MM.1S (cell line): ENCODE measurements at regions not wholly inside any gene's neighbourhood (a gene's known extent, or its start where the extent isn't known, plus 50 kb on each side); places are given as distances from the start of the nearest gene placed in this dataset.

ENCODE experiments used
- DNase-seq: peaks from one replicate; pipeline ENCODE4 v3.0.0-alpha.2; 2015
- H2AFZ ChIP-seq: fragments of 300-600 bp; sonication (generic); 2 replicates; pipeline ENCODE4 v1.6.0; 2016; ENCODE audit warnings: antibody characterized with exemption, low read length
- H3F3A ChIP-seq: fragments of 300-600 bp; sonication (generic); 2 replicates; pipeline ENCODE4 v1.6.1; 2016; ENCODE audit warnings: mild to moderate bottlenecking, antibody characterized with exemption, low read length, moderate library complexity, mixed read lengths; ENCODE audit not compliant: insufficient read depth
- H3K27ac ChIP-seq: fragments of 300-600 bp; sonication (generic); 2 replicates; pipeline ENCODE4 v1.5.1; 2016; ENCODE audit warnings: mild to moderate bottlenecking, low read length
- H3K27me3 ChIP-seq: fragments of 300-600 bp; sonication (generic); replicated peaks from 2 replicates; pipeline ENCODE4 v1.6.0; 2016; ENCODE audit warnings: low read length; ENCODE audit not compliant: insufficient read depth
- H3K36me3 ChIP-seq: fragments of 300-600 bp; sonication (generic); replicated peaks from 2 replicates; pipeline ENCODE4 v1.6.1; 2016; ENCODE audit warnings: mild to moderate bottlenecking, low read length, mixed read lengths; ENCODE audit not compliant: insufficient read depth
- H3K4me1 ChIP-seq: fragments of 300-600 bp; sonication (generic); 2 replicates; pipeline ENCODE4 v1.6.1; 2016; ENCODE audit warnings: low read length, mixed read lengths
- H3K4me2 ChIP-seq: fragments of 300-600 bp; sonication (generic); 2 replicates; pipeline ENCODE4 v1.6.0; 2016; ENCODE audit warnings: low read depth, low read length
- H3K4me3 ChIP-seq: fragments of 300-600 bp; sonication (generic); 2 replicates; pipeline ENCODE4 v1.5.1; 2016; ENCODE audit warnings: low read length, mixed read lengths
- H3K79me2 ChIP-seq: fragments of 300-600 bp; sonication (generic); 2 replicates; pipeline ENCODE4 v1.6.1; 2016; ENCODE audit warnings: mixed run types, low read length, mixed read lengths
- H3K9ac ChIP-seq: fragments of 300-600 bp; sonication (generic); 2 replicates; pipeline ENCODE4 v1.6.1; 2016; ENCODE audit warnings: low read length, mixed read lengths
- H3K9me2 ChIP-seq: fragments of 300-600 bp; sonication (generic); replicated peaks from 2 replicates; pipeline ENCODE4 v1.6.1; 2016; ENCODE audit warnings: mild to moderate bottlenecking, low read length, mixed read lengths; ENCODE audit not compliant: insufficient read depth
- H3K9me3 ChIP-seq: fragments of 300-600 bp; sonication (generic); replicated peaks from 2 replicates; pipeline ENCODE4 v1.6.1; 2016; ENCODE audit warnings: mild to moderate bottlenecking, low read length, mixed read lengths; ENCODE audit not compliant: insufficient read depth
- H4K20me1 ChIP-seq: fragments of 300-600 bp; sonication (generic); 2 replicates; pipeline ENCODE4 v1.6.1; 2016; ENCODE audit warnings: mild to moderate bottlenecking, low read length, moderate library complexity, mixed read lengths; ENCODE audit not compliant: insufficient read depth
- EZH2 ChIP-seq: fragments of 300-600 bp; sonication (generic); optimal IDR thresholded peaks from 2 replicates; pipeline ENCODE3; 2017; ENCODE audit warnings: low read depth, mild to moderate bottlenecking, antibody characterized with exemption, low read length, mixed read lengths
- EZH2phosphoT487 ChIP-seq: fragments of 300-600 bp; sonication (generic); IDR thresholded peaks from 2 replicates; pipeline ENCODE4 v1.6.1; 2018; ENCODE audit warnings: antibody characterized with exemption, low read length
- TF ChIP-seq, protein P1 (sequence below): fragments of 300-600 bp; sonication (generic); IDR thresholded peaks from 2 replicates; pipeline ENCODE4 v1.5.1; 2016; ENCODE audit warnings: antibody characterized with exemption, low read length, mixed read lengths

DNA sequence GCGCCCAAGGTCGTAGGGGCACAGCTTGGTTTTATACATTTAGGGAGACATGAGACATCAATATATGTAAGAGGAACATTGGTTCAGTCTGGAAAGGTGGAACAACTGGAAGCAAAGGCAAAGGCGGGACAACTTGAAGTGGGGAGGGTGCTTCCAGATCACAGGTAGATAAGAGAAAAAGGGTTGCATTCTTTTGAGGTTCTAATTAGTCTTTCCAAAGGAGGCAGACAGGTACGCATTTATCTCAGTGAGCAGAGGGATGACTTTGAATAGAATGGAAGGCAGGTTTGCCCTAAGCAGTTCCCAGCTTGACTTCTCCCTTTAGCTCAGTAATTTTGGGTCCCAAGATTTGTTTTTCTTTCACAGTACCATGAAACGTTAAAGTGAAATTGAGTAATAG lies 223.2 kb downstream of the FAM47A start:
- DNase-seq, result no peak
- Histone ChIP-seq H3K9ac (no peak overlapping the region), H3K9me3 (no peaks in the 10 kb centered on the region), H4K20me1 (no peaks in the 10 kb centered on the region), H3K4me1 (no peaks in the 10 kb centered on the region), H3K4me3 (no peak overlapping the region), H2AFZ (no peak overlapping the region), H3K4me2 (no peak overlapping the region), H3K27ac (no peak overlapping the region), H3K79me2 (no peaks in the 10 kb centered on the region), H3K27me3 (no peaks in the 10 kb centered on the region), H3K36me3 (no peaks in the 10 kb centered on the region), H3F3A (no peaks in the 10 kb centered on the region), H3K9me2 (no peaks in the 10 kb centered on the region)
- TF ChIP-seq EZH2phosphoT487, result no peak
- TF ChIP-seq EZH2, result no peak
- TF ChIP-seq, protein P1, sequence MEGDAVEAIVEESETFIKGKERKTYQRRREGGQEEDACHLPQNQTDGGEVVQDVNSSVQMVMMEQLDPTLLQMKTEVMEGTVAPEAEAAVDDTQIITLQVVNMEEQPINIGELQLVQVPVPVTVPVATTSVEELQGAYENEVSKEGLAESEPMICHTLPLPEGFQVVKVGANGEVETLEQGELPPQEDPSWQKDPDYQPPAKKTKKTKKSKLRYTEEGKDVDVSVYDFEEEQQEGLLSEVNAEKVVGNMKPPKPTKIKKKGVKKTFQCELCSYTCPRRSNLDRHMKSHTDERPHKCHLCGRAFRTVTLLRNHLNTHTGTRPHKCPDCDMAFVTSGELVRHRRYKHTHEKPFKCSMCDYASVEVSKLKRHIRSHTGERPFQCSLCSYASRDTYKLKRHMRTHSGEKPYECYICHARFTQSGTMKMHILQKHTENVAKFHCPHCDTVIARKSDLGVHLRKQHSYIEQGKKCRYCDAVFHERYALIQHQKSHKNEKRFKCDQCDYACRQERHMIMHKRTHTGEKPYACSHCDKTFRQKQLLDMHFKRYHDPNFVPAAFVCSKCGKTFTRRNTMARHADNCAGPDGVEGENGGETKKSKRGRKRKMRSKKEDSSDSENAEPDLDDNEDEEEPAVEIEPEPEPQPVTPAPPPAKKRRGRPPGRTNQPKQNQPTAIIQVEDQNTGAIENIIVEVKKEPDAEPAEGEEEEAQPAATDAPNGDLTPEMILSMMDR, result no peak

DNA sequence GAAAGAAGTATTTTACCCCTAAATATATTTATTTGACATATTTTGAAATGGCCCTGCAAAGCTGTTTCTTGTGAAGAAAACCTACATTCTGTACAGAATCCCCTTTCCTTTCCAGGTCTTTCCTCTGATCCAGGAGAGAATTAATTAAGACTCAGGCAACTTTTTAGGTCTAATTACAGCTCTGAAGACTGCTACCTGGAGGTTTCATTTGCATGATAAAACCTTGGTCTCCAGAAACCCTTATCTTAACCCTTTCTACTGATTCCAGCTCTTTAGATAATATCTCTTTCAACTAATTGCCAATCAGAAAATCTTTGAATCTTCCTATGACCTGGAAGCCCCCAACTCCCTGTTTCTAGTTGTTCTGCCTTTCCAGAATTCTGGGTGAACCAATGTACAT lies 224.0 kb downstream of the FAM47A start:
- Histone ChIP-seq H3K27ac (no peak overlapping the region), H3K9ac (no peak overlapping the region), H3K79me2 (no peaks in the 10 kb centered on the region), H4K20me1 (no peaks in the 10 kb centered on the region), H3K4me2 (no peak overlapping the region), H3K4me1 (no peaks in the 10 kb centered on the region), H3K27me3 (no peaks in the 10 kb centered on the region), H3K36me3 (no peaks in the 10 kb centered on the region), H2AFZ (no peak overlapping the region), H3K9me3 (no peaks in the 10 kb centered on the region), H3F3A (no peaks in the 10 kb centered on the region), H3K4me3 (no peak overlapping the region), H3K9me2 (no peaks in the 10 kb centered on the region)
- TF ChIP-seq, protein P1, result no peak
- no peak for TF ChIP-seq EZH2phosphoT487
- TF ChIP-seq EZH2, result no peak
- DNase-seq, result no peak

DNA sequence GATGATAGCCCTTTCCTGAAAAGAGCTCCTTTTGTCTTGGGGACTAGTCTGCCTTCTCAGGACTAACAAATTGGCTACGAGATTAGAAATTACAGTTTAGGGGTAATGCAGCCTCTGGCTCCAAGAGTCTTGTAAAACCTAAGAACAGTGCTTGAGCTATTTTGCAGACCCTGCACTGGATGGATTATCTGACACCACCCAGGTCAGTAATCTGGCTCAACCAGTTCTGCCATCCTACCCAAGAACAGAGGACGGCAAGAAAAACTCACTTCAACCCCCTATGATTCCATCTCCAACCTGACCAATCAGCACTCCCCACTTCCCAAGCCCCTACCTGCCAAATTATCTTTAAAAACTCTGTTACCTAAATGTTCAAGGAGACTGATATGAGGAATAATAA lies 225.1 kb downstream of the FAM47A start:
- no peak overlapping the region for H3K4me2 ChIP-seq
- H3K27me3 ChIP-seq, result no peaks in the 10 kb centered on the region
- H3K4me1 ChIP-seq, result no peaks in the 10 kb centered on the region

More for the DNA sequence above, 225.1 kb downstream of the FAM47A start:
- Histone ChIP-seq H3K36me3 (no peaks in the 10 kb centered on the region), H3K9me3 (no peaks in the 10 kb centered on the region), H3K9me2 (no peaks in the 10 kb centered on the region), H3F3A (no peaks in the 10 kb centered on the region), H2AFZ (no peak overlapping the region), H3K27ac (no peak overlapping the region), H4K20me1 (no peaks in the 10 kb centered on the region), H3K9ac (no peak overlapping the region), H3K79me2 (no peaks in the 10 kb centered on the region), H3K4me3 (no peak overlapping the region)
- no peak for DNase-seq
- TF ChIP-seq, protein P1, result no peak
- TF ChIP-seq EZH2 (no peak), EZH2phosphoT487 (no peak)
